ENCODE measurements at regions not wholly inside any gene's neighbourhood (a gene's known extent, or its start where the extent isn't known, plus 50 kb on each side); places are given as distances from the start of the nearest gene placed in this dataset.

DNA sequence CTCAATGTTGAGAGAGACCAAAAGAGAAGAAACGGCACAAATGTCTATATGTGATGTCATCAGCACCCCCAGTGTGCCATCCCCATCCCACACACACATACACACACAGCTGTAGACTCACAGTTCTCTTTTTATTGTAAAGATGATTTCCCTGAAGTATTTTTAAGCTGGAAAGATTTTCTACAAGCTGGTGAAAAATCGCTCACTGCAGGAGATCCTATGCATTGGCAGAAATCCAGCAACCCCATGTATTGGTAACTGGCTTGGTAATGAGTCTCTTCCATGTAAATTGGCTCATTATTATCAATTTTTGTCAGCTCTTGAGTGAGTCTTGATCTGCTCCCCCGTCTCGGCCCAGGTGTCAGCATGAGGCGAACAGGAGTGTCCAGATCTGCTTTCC, 107.1 kb upstream of the UQCRFS1 start:
- TF ChIP-seq, protein P1, sequence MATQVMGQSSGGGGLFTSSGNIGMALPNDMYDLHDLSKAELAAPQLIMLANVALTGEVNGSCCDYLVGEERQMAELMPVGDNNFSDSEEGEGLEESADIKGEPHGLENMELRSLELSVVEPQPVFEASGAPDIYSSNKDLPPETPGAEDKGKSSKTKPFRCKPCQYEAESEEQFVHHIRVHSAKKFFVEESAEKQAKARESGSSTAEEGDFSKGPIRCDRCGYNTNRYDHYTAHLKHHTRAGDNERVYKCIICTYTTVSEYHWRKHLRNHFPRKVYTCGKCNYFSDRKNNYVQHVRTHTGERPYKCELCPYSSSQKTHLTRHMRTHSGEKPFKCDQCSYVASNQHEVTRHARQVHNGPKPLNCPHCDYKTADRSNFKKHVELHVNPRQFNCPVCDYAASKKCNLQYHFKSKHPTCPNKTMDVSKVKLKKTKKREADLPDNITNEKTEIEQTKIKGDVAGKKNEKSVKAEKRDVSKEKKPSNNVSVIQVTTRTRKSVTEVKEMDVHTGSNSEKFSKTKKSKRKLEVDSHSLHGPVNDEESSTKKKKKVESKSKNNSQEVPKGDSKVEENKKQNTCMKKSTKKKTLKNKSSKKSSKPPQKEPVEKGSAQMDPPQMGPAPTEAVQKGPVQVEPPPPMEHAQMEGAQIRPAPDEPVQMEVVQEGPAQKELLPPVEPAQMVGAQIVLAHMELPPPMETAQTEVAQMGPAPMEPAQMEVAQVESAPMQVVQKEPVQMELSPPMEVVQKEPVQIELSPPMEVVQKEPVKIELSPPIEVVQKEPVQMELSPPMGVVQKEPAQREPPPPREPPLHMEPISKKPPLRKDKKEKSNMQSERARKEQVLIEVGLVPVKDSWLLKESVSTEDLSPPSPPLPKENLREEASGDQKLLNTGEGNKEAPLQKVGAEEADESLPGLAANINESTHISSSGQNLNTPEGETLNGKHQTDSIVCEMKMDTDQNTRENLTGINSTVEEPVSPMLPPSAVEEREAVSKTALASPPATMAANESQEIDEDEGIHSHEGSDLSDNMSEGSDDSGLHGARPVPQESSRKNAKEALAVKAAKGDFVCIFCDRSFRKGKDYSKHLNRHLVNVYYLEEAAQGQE (IDR thresholded peaks at IDR 0.05; ENCODE audit: insufficient read depth in 1 of 2, low read depth in 2 of 2, low read length in 1 of 2), result no peak
- no peak for TF ChIP-seq POLR2AphosphoS5 (IDR thresholded peaks at IDR 0.05; ENCODE audit: low read depth, low read length)
- TF ChIP-seq, protein P2, sequence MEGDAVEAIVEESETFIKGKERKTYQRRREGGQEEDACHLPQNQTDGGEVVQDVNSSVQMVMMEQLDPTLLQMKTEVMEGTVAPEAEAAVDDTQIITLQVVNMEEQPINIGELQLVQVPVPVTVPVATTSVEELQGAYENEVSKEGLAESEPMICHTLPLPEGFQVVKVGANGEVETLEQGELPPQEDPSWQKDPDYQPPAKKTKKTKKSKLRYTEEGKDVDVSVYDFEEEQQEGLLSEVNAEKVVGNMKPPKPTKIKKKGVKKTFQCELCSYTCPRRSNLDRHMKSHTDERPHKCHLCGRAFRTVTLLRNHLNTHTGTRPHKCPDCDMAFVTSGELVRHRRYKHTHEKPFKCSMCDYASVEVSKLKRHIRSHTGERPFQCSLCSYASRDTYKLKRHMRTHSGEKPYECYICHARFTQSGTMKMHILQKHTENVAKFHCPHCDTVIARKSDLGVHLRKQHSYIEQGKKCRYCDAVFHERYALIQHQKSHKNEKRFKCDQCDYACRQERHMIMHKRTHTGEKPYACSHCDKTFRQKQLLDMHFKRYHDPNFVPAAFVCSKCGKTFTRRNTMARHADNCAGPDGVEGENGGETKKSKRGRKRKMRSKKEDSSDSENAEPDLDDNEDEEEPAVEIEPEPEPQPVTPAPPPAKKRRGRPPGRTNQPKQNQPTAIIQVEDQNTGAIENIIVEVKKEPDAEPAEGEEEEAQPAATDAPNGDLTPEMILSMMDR (IDR thresholded peaks at IDR 0.05), result no peak
- no peak for TF ChIP-seq TCF7L2 (IDR thresholded peaks at IDR 0.05; ENCODE audit: low read depth, low read length)
